Keratinocyte (primary cell): ENCODE measurements at regions not wholly inside any gene's neighbourhood (a gene's known extent, or its start where the extent isn't known, plus 50 kb on each side); places are given as distances from the start of the nearest gene placed in this dataset.

Experiments
- DNase-seq: peaks from one replicate; pipeline ENCODE4 v3.0.0-alpha.2; 2011; ENCODE audit warnings: low read depth, missing footprints, low spot score
- FAIRE-seq: peaks from 2 replicates; lab custom pipeline; 2011; peaks lifted over from hg19 to GRCh38; lab: Jason Lieb, UNC
- H2AFZ ChIP-seq: 2 replicates; pipeline ENCODE4 v1.6.0; 2012; ENCODE audit warnings: low read length, control low read depth, inconsistent platforms; ENCODE audit not compliant: control insufficient read depth
- H3K27ac ChIP-seq: 2 replicates; pipeline ENCODE4 v1.5.1; 2011; ENCODE audit warnings: low read length; ENCODE audit not compliant: control insufficient read depth, insufficient read depth
- H3K27me3 ChIP-seq: 3 replicates; pipeline ENCODE4 v1.6.0; 2011; ENCODE audit warnings: low read length; ENCODE audit not compliant: control insufficient read depth, insufficient read depth; ENCODE audit errors: extremely low read depth
- H3K36me3 ChIP-seq, 2 experiments: 2 replicates in 1 of 2; 3 replicates in 1 of 2; pipeline ENCODE4 v1.5.1; 2011; ENCODE audit warnings: low read length in 2 of 2, mild to moderate bottlenecking in 1 of 2; ENCODE audit not compliant: control insufficient read depth in 2 of 2, insufficient read depth in 2 of 2; ENCODE audit errors: extremely low read depth in 1 of 2
- H3K4me1 ChIP-seq: 3 replicates; pipeline ENCODE4 v1.5.1; 2011; ENCODE audit warnings: low read length; ENCODE audit not compliant: control insufficient read depth, insufficient read depth; ENCODE audit errors: extremely low read depth
- H3K4me2 ChIP-seq: 3 replicates; pipeline ENCODE4 v1.6.0; 2011; ENCODE audit warnings: low read depth, low read length; ENCODE audit not compliant: control insufficient read depth, insufficient read depth; ENCODE audit errors: extremely low read depth
- H3K4me3 ChIP-seq, 3 experiments: fragments of 200-600 bp in 1 of 3; sonication (generic) in 1 of 3; 2 replicates in 2 of 3; 3 replicates in 1 of 3; pipeline ENCODE4 v1.5.1; 2011 to 2016; ENCODE audit warnings: low read length in 3 of 3, mild to moderate bottlenecking in 3 of 3, control low read depth in 2 of 3, inconsistent platforms in 1 of 3, low read depth in 1 of 3, mixed read lengths in 1 of 3, mixed run types in 1 of 3, moderate library complexity in 1 of 3; ENCODE audit not compliant: control insufficient read depth in 2 of 3, insufficient read depth in 2 of 3; ENCODE audit errors: extremely low read depth in 1 of 3
- H3K79me2 ChIP-seq: 2 replicates; pipeline ENCODE4 v1.6.0; 2012; ENCODE audit warnings: low read length; ENCODE audit not compliant: control insufficient read depth, insufficient read depth
- H3K9ac ChIP-seq: 3 replicates; pipeline ENCODE4 v1.6.0; 2011; ENCODE audit warnings: low read length; ENCODE audit not compliant: control insufficient read depth, insufficient read depth; ENCODE audit errors: extremely low read depth
- H3K9me1 ChIP-seq: 3 replicates; pipeline ENCODE4 v1.6.0; 2011; ENCODE audit warnings: low read length; ENCODE audit not compliant: control insufficient read depth, insufficient read depth; ENCODE audit errors: extremely low read depth
- H3K9me3 ChIP-seq: 2 replicates; pipeline ENCODE4 v1.5.1; 2012; ENCODE audit warnings: low read depth, low read length; ENCODE audit not compliant: control insufficient read depth
- H4K20me1 ChIP-seq: 3 replicates; pipeline ENCODE4 v1.6.0; 2011; ENCODE audit warnings: low read length; ENCODE audit not compliant: control insufficient read depth, insufficient read depth; ENCODE audit errors: extremely low read depth
- CTCF ChIP-seq, 3 experiments: IDR thresholded peaks in 1 of 3; conservative IDR thresholded peaks in 1 of 3; optimal IDR thresholded peaks in 1 of 3; 2 replicates in 2 of 3; 3 replicates in 1 of 3; pipeline versions ENCODE3 to v1.5.1; 2011; ENCODE audit warnings: low read length in 3 of 3, mild to moderate bottlenecking in 3 of 3, moderate library complexity in 2 of 3, control low read depth in 1 of 3, inconsistent platforms in 1 of 3; ENCODE audit not compliant: insufficient read depth in 2 of 3; ENCODE audit errors: extremely low read depth in 1 of 3
- EZH2 ChIP-seq: IDR thresholded peaks from one replicate; pipeline ENCODE4 v1.6.1; 2012; ENCODE audit warnings: inconsistent platforms, mild to moderate bottlenecking, low read length, moderate library complexity
- dilution Hi-C: fragments of 300-500 bp; cut with MboI; formaldehyde crosslinking; loops from one replicate; pipeline ENCODE4 v1.7.0; 2020; ENCODE audit warnings: low sequenced_read_pairs; ENCODE audit not compliant: extremely low pct_ligation_motif_present

- no peak overlapping the region for H3K4me2 ChIP-seq
- H3K36me3 ChIP-seq, result no peaks in the 10 kb centered on the region
- FAIRE-seq (peak; percentile 13), DNase-seq (no peak)
- no peaks in the 10 kb centered on the region for H3K9me3 ChIP-seq
- no peaks in the 10 kb centered on the region for H3K79me2 ChIP-seq
- H3K4me3 ChIP-seq, result no peak overlapping the region
- H3K4me1 ChIP-seq, result peaks cover 4% of the 10 kb centered on the region
- H3K9me1 ChIP-seq, result no peaks in the 10 kb centered on the region
- no peaks in the 10 kb centered on the region for H3K27me3 ChIP-seq
- H4K20me1 ChIP-seq, result no peaks in the 10 kb centered on the region
- no peak overlapping the region for H3K9ac ChIP-seq
- TF ChIP-seq CTCF (optimal IDR thresholded peaks at IDR 0.05 in 1 of 3, IDR thresholded peaks at IDR 0.05 in 1 of 3, conservative IDR thresholded peaks at IDR 0.05 in 1 of 3; ENCODE audit: extremely low read depth in 1 of 3, insufficient read depth in 2 of 3, low read length in 3 of 3) (no peak), EZH2 (no peak)
- H2AFZ ChIP-seq, result no peak overlapping the region
- dilution Hi-C loops, result no loop called here
- no peak overlapping the region for H3K27ac ChIP-seq
Measured at GRCh38 chr18:49677081-49677480, 115.2 kb downstream of the LIPG start.

- Histone ChIP-seq H3K4me3 (no peak overlapping the region), H3K27ac (no peak overlapping the region), H3K9me3 (no peaks in the 10 kb centered on the region), H3K79me2 (no peaks in the 10 kb centered on the region), H3K27me3 (no peaks in the 10 kb centered on the region), H4K20me1 (no peaks in the 10 kb centered on the region), H3K9ac (no peak overlapping the region), H2AFZ (no peak overlapping the region), H3K9me1 (no peaks in the 10 kb centered on the region), H3K36me3 (no peaks in the 10 kb centered on the region), H3K4me2 (no peak overlapping the region), H3K4me1 (peaks cover 11% of the 10 kb centered on the region)
- DNase-seq, result no peak
- no peak for FAIRE-seq
- dilution Hi-C loops, result no loop called here
- no peak for TF ChIP-seq CTCF (optimal IDR thresholded peaks at IDR 0.05 in 1 of 3, IDR thresholded peaks at IDR 0.05 in 1 of 3, conservative IDR thresholded peaks at IDR 0.05 in 1 of 3; ENCODE audit: extremely low read depth in 1 of 3, insufficient read depth in 2 of 3, low read length in 3 of 3)
- no peak for TF ChIP-seq EZH2
Measured at GRCh38 chr18:49673281-49673680, 111.4 kb downstream of the LIPG start.
